Endothelial cell of umbilical vein (primary cell): ENCODE measurements at regions not wholly inside any gene's neighbourhood (a gene's known extent, or its start where the extent isn't known, plus 50 kb on each side); places are given as distances from the start of the nearest gene placed in this dataset.
"Not testable (repeated sequence)": the region's sequence is repeated elsewhere in the genome, so short reads cannot be mapped to it uniquely, and the experiment has no call there.

Experiments used
- BruUV-seq: library from RNA; stranded (reverse); fragments of 400-500 nt; replicated peaks from 2 replicates; lab custom pipeline; 2021; lab: Mats Ljungman, UMichigan
- CTCF ChIA-PET: fragments of 300-600, 350-600 bp; sonication (Branson Sonifier 250); formaldehyde crosslinking; loops from one replicate; lab custom pipeline; 2021; ENCODE audit warnings: antibody characterized with exemption, inconsistent platforms; lab: Charles Lee
- POLR2A ChIA-PET: fragments of 300-600, 350-600 bp; sonication (Branson Sonifier 250); formaldehyde crosslinking; loops from one replicate; lab custom pipeline; 2021; ENCODE audit warnings: antibody characterized with exemption, inconsistent platforms; lab: Charles Lee
- DNase-seq: peaks from one replicate; pipeline ENCODE4 v3.0.0-alpha.2; 2011; ENCODE audit warnings: low read depth, low spot score
- FAIRE-seq: peaks from 2 replicates; lab custom pipeline; 2011; peaks lifted over from hg19 to GRCh38; lab: Jason Lieb, UNC
- H2AFZ ChIP-seq: 2 replicates; pipeline ENCODE4 v1.6.0; 2012; ENCODE audit warnings: low read depth, low read length, control low read depth, inconsistent platforms
- H3K27ac ChIP-seq: 2 replicates; pipeline ENCODE4 v1.5.1; 2011; ENCODE audit warnings: low read depth, mild to moderate bottlenecking, control low read depth, low read length, moderate library complexity; ENCODE audit not compliant: insufficient read depth
- H3K27me3 ChIP-seq, 2 experiments: 2 replicates each; pipeline versions ENCODE4 v1.6.0 to v1.6.1; 2011; ENCODE audit warnings: low read length in 2 of 2, mixed read lengths in 1 of 2; ENCODE audit not compliant: control insufficient read depth in 2 of 2, insufficient read depth in 2 of 2
- H3K36me3 ChIP-seq, 2 experiments: 2 replicates in 1 of 2; 3 replicates in 1 of 2; pipeline ENCODE4 v1.5.1; 2011; ENCODE audit warnings: low read length in 2 of 2, mild to moderate bottlenecking in 1 of 2, moderate library complexity in 1 of 2; ENCODE audit not compliant: control insufficient read depth in 2 of 2, insufficient read depth in 2 of 2; ENCODE audit errors: extremely low read depth in 1 of 2
- H3K4me1 ChIP-seq: 3 replicates; pipeline ENCODE4 v1.5.1; 2011; ENCODE audit warnings: mild to moderate bottlenecking, low read length; ENCODE audit not compliant: control insufficient read depth, insufficient read depth; ENCODE audit errors: extremely low read depth
- H3K4me2 ChIP-seq: 2 replicates; pipeline ENCODE4 v1.6.1; 2011; ENCODE audit warnings: low read length, control low read depth, mixed read lengths; ENCODE audit not compliant: insufficient read depth
- H3K4me3 ChIP-seq, 3 experiments: fragments of 200-600 bp in 1 of 3; sonication (generic), shearing (Covaris generic) in 1 of 3; replicated peaks in 1 of 3; 2 replicates each; pipeline ENCODE4 v1.5.1; 2011 to 2016; ENCODE audit warnings: control low read depth in 3 of 3, low read length in 3 of 3, mild to moderate bottlenecking in 2 of 3, inconsistent platforms in 1 of 3, low read depth in 1 of 3, moderate library complexity in 1 of 3; ENCODE audit not compliant: insufficient read depth in 1 of 3
- H3K79me2 ChIP-seq: 2 replicates; pipeline ENCODE4 v1.6.0; 2012; ENCODE audit warnings: low read length, inconsistent platforms; ENCODE audit not compliant: control insufficient read depth, insufficient read depth
- H3K9ac ChIP-seq: replicated peaks from 2 replicates; pipeline ENCODE3; 2011; ENCODE audit warnings: low read length, control low read depth; ENCODE audit not compliant: insufficient read depth; ENCODE audit errors: extremely low read depth
- H3K9me1 ChIP-seq: replicated peaks from 3 replicates; pipeline ENCODE4 v1.6.0; 2011; ENCODE audit warnings: mild to moderate bottlenecking, low read length; ENCODE audit not compliant: control insufficient read depth, insufficient read depth; ENCODE audit errors: extremely low read depth
- H3K9me3 ChIP-seq: replicated peaks from 2 replicates; pipeline ENCODE4 v1.5.1; 2012; ENCODE audit warnings: low read length, inconsistent platforms; ENCODE audit not compliant: control insufficient read depth, insufficient read depth
- H4K20me1 ChIP-seq: replicated peaks from 2 replicates; pipeline ENCODE3; 2011; ENCODE audit warnings: mild to moderate bottlenecking, low read length; ENCODE audit not compliant: control insufficient read depth, insufficient read depth; ENCODE audit errors: extremely low read depth
- EZH2 ChIP-seq: IDR thresholded peaks from 2 replicates; pipeline ENCODE4 v1.6.1; 2012; ENCODE audit warnings: borderline replicate concordance, low read depth, mild to moderate bottlenecking, moderate library complexity, low read length, inconsistent platforms; ENCODE audit not compliant: severe bottlenecking
- FOS ChIP-seq: IDR thresholded peaks from 2 replicates; pipeline ENCODE4 v1.6.1; 2011; ENCODE audit warnings: mild to moderate bottlenecking, low read length, moderate library complexity, borderline replicate concordance; ENCODE audit not compliant: insufficient read depth
- GATA2 ChIP-seq: IDR thresholded peaks from 2 replicates; pipeline ENCODE4 v1.7.0; 2011; ENCODE audit warnings: low read depth, mild to moderate bottlenecking, moderate library complexity, mixed read lengths, low read length; ENCODE audit not compliant: insufficient read length, insufficient read depth
- MYC ChIP-seq: IDR thresholded peaks from one replicate; pipeline ENCODE4 v1.6.1; 2011; ENCODE audit warnings: mild to moderate bottlenecking, low read depth, low read length
- POLR2A ChIP-seq: IDR thresholded peaks from 2 replicates; pipeline ENCODE4 v1.6.1; 2012; ENCODE audit warnings: low read depth, mild to moderate bottlenecking, control low read depth, low read length
- POLR2AphosphoS5 ChIP-seq: IDR thresholded peaks from 2 replicates; pipeline ENCODE4 v1.6.1; 2012; ENCODE audit warnings: low read depth, mild to moderate bottlenecking, control low read depth, low read length, moderate library complexity; ENCODE audit not compliant: insufficient read depth
- dilution Hi-C: fragments of 300-500 bp; cut with MboI; formaldehyde crosslinking; loops from one replicate; pipeline ENCODE4 v1.15.0; 2019; ENCODE audit warnings: low sequenced_read_pairs; ENCODE audit not compliant: extremely low pct_ligation_motif_present
- intact Hi-C: fragments of 100-400 bp; cut with micrococcal nuclease; formaldehyde crosslinking; loops from one replicate; pipeline ENCODE4 v1.10.0; 2022
- TF ChIP-seq, protein P1 (sequence below), 2 donors: IDR thresholded peaks; 1 replicate in 1 of 2; 2 replicates in 1 of 2; pipeline ENCODE4 v1.5.1; 2011; ENCODE audit warnings: low read length in 2 of 2, mild to moderate bottlenecking in 2 of 2, moderate library complexity in 2 of 2, control low read depth in 1 of 2, inconsistent platforms in 1 of 2, low read depth in 1 of 2; ENCODE audit not compliant: insufficient read depth in 1 of 2; ENCODE audit errors: extremely low read depth in 1 of 2
- TF ChIP-seq, protein P2 (sequence below): IDR thresholded peaks from 2 replicates; pipeline ENCODE4 v1.6.1; 2011; ENCODE audit not compliant: insufficient read depth, insufficient read length

DNA sequence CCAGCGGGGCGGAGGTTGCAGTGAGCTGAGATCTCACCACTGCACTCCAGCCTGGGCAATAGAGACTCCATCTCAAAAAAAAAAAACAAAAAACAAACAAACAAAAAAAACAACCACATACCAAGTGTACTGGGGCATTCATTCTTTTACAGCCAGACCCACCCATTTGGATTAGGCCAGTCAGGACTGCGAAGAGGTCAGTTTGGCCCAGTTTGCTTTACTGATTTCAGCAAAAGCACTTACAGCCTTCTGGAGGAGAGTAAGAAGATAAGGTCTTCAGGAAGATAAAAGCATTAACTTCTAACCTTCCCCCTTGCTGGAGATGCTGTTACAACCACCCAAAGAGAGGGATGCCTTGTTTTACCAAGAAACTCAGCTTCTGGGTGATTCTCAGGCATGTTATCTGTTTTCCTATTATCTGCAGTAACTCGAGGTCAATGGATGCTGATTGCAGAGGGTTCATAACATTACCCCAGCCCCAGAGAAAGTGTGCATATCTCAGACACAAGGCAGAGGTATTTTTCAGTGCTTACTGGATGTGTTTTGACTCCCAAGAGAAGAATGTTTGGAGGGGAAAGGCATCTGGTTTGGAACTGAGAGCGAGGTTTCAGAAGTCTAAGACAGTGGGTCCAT, 118.9 kb downstream of the RIN2 start:
- intact Hi-C loops: no loop called here
- no peaks in the 10 kb centered on the region for H3K36me3 ChIP-seq
- FAIRE-seq (no peak), DNase-seq (no peak)
- no peaks in the 10 kb centered on the region for H3K4me1 ChIP-seq
- no peaks in the 10 kb centered on the region for H3K9me3 ChIP-seq
- no peak overlapping the region for H3K4me3 ChIP-seq
- TF ChIP-seq GATA2 (no peak), MYC (no peak), POLR2A (no peak), FOS (no peak), POLR2AphosphoS5 (no peak), EZH2 (no peak)
- TF ChIP-seq, protein P1, sequence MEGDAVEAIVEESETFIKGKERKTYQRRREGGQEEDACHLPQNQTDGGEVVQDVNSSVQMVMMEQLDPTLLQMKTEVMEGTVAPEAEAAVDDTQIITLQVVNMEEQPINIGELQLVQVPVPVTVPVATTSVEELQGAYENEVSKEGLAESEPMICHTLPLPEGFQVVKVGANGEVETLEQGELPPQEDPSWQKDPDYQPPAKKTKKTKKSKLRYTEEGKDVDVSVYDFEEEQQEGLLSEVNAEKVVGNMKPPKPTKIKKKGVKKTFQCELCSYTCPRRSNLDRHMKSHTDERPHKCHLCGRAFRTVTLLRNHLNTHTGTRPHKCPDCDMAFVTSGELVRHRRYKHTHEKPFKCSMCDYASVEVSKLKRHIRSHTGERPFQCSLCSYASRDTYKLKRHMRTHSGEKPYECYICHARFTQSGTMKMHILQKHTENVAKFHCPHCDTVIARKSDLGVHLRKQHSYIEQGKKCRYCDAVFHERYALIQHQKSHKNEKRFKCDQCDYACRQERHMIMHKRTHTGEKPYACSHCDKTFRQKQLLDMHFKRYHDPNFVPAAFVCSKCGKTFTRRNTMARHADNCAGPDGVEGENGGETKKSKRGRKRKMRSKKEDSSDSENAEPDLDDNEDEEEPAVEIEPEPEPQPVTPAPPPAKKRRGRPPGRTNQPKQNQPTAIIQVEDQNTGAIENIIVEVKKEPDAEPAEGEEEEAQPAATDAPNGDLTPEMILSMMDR (IDR thresholded peaks at IDR 0.05; ENCODE audit: extremely low read depth in 1 of 2, insufficient read depth in 1 of 2, low read depth in 1 of 2, low read length in 2 of 2): no peak
- TF ChIP-seq, protein P2, sequence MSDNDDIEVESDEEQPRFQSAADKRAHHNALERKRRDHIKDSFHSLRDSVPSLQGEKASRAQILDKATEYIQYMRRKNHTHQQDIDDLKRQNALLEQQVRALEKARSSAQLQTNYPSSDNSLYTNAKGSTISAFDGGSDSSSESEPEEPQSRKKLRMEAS: no peak
- ChIA-PET POLR2A (no interaction called here), CTCF (interaction anchor here (0.9 kb wide), 1 partner anchor 12 kb away, joined by 3 read pairs; no protein-coding TSS in a partner anchor)
- H2AFZ ChIP-seq: no peak overlapping the region
- H3K9ac ChIP-seq: no peak overlapping the region
- no peak overlapping the region for H3K27ac ChIP-seq
- dilution Hi-C loops: no loop called here
- no TSS peak for BruUV-seq
- H4K20me1 ChIP-seq: no peaks in the 10 kb centered on the region
- H3K9me1 ChIP-seq: no peaks in the 10 kb centered on the region
- H3K4me2 ChIP-seq: no peak overlapping the region
- H3K79me2 ChIP-seq: no peaks in the 10 kb centered on the region
- no peaks in the 10 kb centered on the region for H3K27me3 ChIP-seq

DNA sequence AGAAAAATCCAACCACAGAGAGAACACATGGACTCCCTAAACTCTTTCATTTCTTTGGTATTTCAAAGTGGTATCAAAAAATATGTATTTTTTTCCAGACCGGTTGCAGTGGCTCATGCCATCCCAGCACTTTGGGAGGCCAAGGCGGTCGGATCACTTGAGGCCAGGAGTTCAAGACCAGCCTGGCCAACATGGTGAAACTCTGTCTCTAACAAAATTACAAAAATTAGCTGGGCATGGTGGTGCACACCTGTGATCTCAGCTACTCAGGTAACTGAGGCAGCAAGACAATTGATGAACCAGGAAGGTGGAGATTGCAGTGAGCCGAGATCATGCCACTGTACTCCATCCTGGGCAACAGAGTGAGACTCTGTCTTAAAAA, 121.8 kb downstream of the RIN2 start:
- H3K27me3 ChIP-seq, H3K79me2 ChIP-seq, H3K4me1 ChIP-seq, H3K4me3 ChIP-seq, intact Hi-C loops, dilution Hi-C loops, H3K9me3 ChIP-seq, H3K4me2 ChIP-seq, H3K9me1 ChIP-seq, BruUV-seq, H3K36me3 ChIP-seq, FAIRE-seq, DNase-seq, H2AFZ ChIP-seq, H4K20me1 ChIP-seq, CTCF ChIA-PET, H3K9ac ChIP-seq, H3K27ac ChIP-seq: not testable (repeated sequence)
- POLR2A ChIA-PET: interaction anchor here (0.7 kb wide), 1 partner anchor 160 kb away, joined by 8 read pairs; no protein-coding TSS in a partner anchor
